ENCODE measurements at regions not wholly inside any gene's neighbourhood (a gene's known extent, or its start where the extent isn't known, plus 50 kb on each side); places are given as distances from the start of the nearest gene placed in this dataset.

DNA sequence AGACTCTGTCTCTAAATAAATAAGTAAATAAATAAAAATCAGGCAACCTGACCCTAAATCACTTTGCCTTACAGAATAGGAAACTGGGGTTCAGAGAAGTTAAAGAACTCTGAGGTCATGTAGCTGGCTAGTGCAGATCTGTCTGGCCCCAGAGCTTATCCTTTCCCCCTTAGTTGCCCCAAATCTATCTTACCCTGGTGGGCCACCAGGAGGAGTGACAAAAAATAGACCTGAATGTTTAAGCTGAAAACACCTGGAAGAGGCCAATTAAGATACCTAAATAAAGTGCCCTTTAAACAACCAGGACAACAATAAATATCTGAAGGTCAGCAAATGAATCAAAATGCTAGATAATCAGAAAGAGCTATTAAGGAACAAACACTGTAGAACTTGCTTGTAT is 59.7 kb downstream of the TEX35 start:
- Histone ChIP-seq H3K27me3 (ENCODE audit: control insufficient read depth in 1 of 2, insufficient read depth in 2 of 2, low read length in 2 of 2) (no peaks in the 10 kb centered on the region), H3K4me1 (ENCODE audit: insufficient read depth, low read length) (no peaks in the 10 kb centered on the region), H3K9me3 (ENCODE audit: control insufficient read depth in 1 of 2, insufficient read depth in 1 of 2, low read length in 2 of 2) (no peaks in the 10 kb centered on the region), H3K36me3 (ENCODE audit: insufficient read depth, low read length) (no peaks in the 10 kb centered on the region), H3K27ac (ENCODE audit: low read depth in 1 of 2, low read length in 2 of 2) (no peak overlapping the region), H3K4me3 (ENCODE audit: low read length) (no peak overlapping the region)
- Mint-ChIP-seq H3K27ac (no peak overlapping the region), H3K4me1 (ENCODE audit: low read depth) (no peaks in the 10 kb centered on the region), H3K27me3 (no peaks in the 10 kb centered on the region), H3K9me3 (no peaks in the 10 kb centered on the region), H3K4me3 (no peak overlapping the region), H3K36me3 (ENCODE audit: low read depth) (no peaks in the 10 kb centered on the region)
- ATAC-seq (ENCODE audit: poor library complexity) (no peak), DNase-seq (no peak)
- TF ChIP-seq, protein P1, sequence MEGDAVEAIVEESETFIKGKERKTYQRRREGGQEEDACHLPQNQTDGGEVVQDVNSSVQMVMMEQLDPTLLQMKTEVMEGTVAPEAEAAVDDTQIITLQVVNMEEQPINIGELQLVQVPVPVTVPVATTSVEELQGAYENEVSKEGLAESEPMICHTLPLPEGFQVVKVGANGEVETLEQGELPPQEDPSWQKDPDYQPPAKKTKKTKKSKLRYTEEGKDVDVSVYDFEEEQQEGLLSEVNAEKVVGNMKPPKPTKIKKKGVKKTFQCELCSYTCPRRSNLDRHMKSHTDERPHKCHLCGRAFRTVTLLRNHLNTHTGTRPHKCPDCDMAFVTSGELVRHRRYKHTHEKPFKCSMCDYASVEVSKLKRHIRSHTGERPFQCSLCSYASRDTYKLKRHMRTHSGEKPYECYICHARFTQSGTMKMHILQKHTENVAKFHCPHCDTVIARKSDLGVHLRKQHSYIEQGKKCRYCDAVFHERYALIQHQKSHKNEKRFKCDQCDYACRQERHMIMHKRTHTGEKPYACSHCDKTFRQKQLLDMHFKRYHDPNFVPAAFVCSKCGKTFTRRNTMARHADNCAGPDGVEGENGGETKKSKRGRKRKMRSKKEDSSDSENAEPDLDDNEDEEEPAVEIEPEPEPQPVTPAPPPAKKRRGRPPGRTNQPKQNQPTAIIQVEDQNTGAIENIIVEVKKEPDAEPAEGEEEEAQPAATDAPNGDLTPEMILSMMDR (IDR thresholded peaks at IDR 0.05), result no peak
- CTCF ChIA-PET, result interaction anchor here (0.6 kb wide), 1 partner anchor 46 kb away, joined by 3 read pairs; no protein-coding TSS in a partner anchor
- intact Hi-C loops (cut with DNase I, micrococcal nuclease), result no loop called here
- POLR2A ChIA-PET, result no interaction called here

DNA sequence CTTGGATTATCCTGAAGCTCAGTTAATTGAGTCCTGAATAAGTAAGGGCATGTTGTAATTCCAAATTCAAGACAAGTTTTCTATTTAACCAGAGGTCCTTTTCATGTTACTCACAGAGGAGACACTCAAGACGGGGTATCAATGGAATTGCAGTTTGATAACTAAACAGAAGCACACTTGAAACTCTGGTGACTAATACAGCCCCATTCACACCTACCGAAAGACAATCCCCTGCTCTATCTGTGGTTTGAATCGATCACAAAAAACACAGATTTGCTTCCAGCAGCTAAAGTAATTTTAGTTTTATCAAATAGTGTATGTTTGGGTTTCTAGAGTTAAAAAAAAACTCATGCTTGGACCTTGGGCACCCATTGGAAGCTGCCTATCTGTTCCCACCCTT is 60.4 kb downstream of the TEX35 start:
- no peaks in the 10 kb centered on the region for H3K36me3 Mint-ChIP-seq (ENCODE audit: low read depth)
- no peak for ATAC-seq (ENCODE audit: poor library complexity)
- no peak overlapping the region for H3K27ac Mint-ChIP-seq
- no peaks in the 10 kb centered on the region for H3K9me3 Mint-ChIP-seq
- DNase-seq, result no peak
- Histone ChIP-seq H3K27me3 (ENCODE audit: control insufficient read depth in 1 of 2, insufficient read depth in 2 of 2, low read length in 2 of 2) (no peaks in the 10 kb centered on the region), H3K27ac (ENCODE audit: low read depth in 1 of 2, low read length in 2 of 2) (no peak overlapping the region), H3K36me3 (ENCODE audit: insufficient read depth, low read length) (no peaks in the 10 kb centered on the region), H3K4me3 (ENCODE audit: low read length) (no peak overlapping the region), H3K4me1 (ENCODE audit: insufficient read depth, low read length) (no peaks in the 10 kb centered on the region), H3K9me3 (ENCODE audit: control insufficient read depth in 1 of 2, insufficient read depth in 1 of 2, low read length in 2 of 2) (no peaks in the 10 kb centered on the region)
- CTCF ChIA-PET, result no interaction called here
- intact Hi-C loops (cut with DNase I, micrococcal nuclease), result no loop called here
- no peak overlapping the region for H3K4me3 Mint-ChIP-seq
- POLR2A ChIA-PET, result no interaction called here
- no peaks in the 10 kb centered on the region for H3K27me3 Mint-ChIP-seq
- TF ChIP-seq, protein P1 (IDR thresholded peaks at IDR 0.05), result no peak
- H3K4me1 Mint-ChIP-seq (ENCODE audit: low read depth), result no peaks in the 10 kb centered on the region

DNA sequence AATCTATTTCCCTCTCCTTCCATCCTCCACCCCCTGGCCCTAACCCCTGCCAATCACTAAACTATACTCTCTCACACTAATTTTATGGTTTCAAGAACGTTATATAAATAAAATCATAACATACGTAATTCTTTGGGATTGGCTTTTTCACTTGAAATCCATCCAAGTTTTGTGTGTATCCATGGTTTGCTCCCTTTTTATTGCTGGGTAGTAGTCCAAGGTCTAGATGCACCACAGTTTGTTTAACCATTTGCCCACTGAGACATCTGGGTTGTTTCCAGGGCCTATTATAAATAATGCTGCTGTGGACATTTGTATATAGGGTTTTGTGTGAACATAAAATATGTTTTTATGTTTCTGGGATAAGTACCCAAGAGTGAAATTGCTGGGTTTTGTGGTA is 61.4 kb downstream of the TEX35 start:
- Histone ChIP-seq H3K36me3 (ENCODE audit: insufficient read depth, low read length) (no peaks in the 10 kb centered on the region), H3K27ac (ENCODE audit: low read depth in 1 of 2, low read length in 2 of 2) (no peak overlapping the region), H3K9me3 (ENCODE audit: control insufficient read depth in 1 of 2, insufficient read depth in 1 of 2, low read length in 2 of 2) (no peaks in the 10 kb centered on the region), H3K27me3 (ENCODE audit: control insufficient read depth in 1 of 2, insufficient read depth in 2 of 2, low read length in 2 of 2) (no peaks in the 10 kb centered on the region), H3K4me3 (ENCODE audit: low read length) (no peak overlapping the region), H3K4me1 (ENCODE audit: insufficient read depth, low read length) (no peaks in the 10 kb centered on the region)
- no peak overlapping the region for H3K27ac Mint-ChIP-seq
- H3K9me3 Mint-ChIP-seq, result no peaks in the 10 kb centered on the region
- ATAC-seq (ENCODE audit: poor library complexity) (no peak), DNase-seq (no peak)
- no peaks in the 10 kb centered on the region for H3K36me3 Mint-ChIP-seq (ENCODE audit: low read depth)
- no peak overlapping the region for H3K4me3 Mint-ChIP-seq
- no peaks in the 10 kb centered on the region for H3K27me3 Mint-ChIP-seq
- intact Hi-C loops (cut with DNase I, micrococcal nuclease), result no loop called here
- CTCF ChIA-PET, result no interaction called here
- POLR2A ChIA-PET, result no interaction called here
- H3K4me1 Mint-ChIP-seq (ENCODE audit: low read depth), result no peaks in the 10 kb centered on the region
- TF ChIP-seq, protein P1 (IDR thresholded peaks at IDR 0.05), result no peak
